Psoas muscle (tissue), 7 donors: ENCODE measurements at regions not wholly inside any gene's neighbourhood (a gene's known extent, or its start where the extent isn't known, plus 50 kb on each side); places are given as distances from the start of the nearest gene placed in this dataset.

Source experiments
- ATAC-seq, 4 donors: fragments of 200-7000 bp; cut with Tn5 transposase; one replicate each; pipeline ENCODE4 v1.9.1; 2020; ENCODE audit warnings: moderate library complexity in 3 of 4, mild to moderate bottlenecking in 2 of 4
- DNase-seq, 2 donors: peaks; one replicate each; pipeline ENCODE4 v3.0.0-alpha.2; 2020
- H3K27ac ChIP-seq: fragments of 200-600 bp; one replicate; pipeline ENCODE4 v1.8.0; 2022
- H3K27me3 ChIP-seq, 3 donors: fragments of 200-600 bp in 1 of 3; one replicate each; pipeline versions ENCODE4 v1.6.1 to v1.8.0; 2013 to 2022; ENCODE audit warnings: low read length in 2 of 3, mild to moderate bottlenecking in 2 of 3, moderate library complexity in 1 of 3; ENCODE audit not compliant: insufficient read depth in 3 of 3
- H3K36me3 ChIP-seq, 2 donors: fragments of 200-600 bp in 1 of 2; one replicate each; pipeline versions ENCODE4 v1.6.1 to v1.8.0; 2013 to 2022; ENCODE audit warnings: low read depth in 1 of 2, mild to moderate bottlenecking in 1 of 2, moderate library complexity in 1 of 2; ENCODE audit not compliant: insufficient read depth in 1 of 2
- H3K4me1 ChIP-seq: fragments of 200-600 bp; one replicate; pipeline ENCODE4 v1.8.0; 2022
- H3K4me3 ChIP-seq: fragments of 200-600 bp; one replicate; pipeline ENCODE4 v1.8.0; 2022; ENCODE audit warnings: mild to moderate bottlenecking
- H3K9me3 ChIP-seq: fragments of 200-600 bp; one replicate; pipeline ENCODE4 v1.8.0; 2022
- WGBS, 3 donors: extraction: QIAGEN DNeasy Blood & Tissue Kit; methylation state at CpG; one replicate each; pipeline versions ENCODE4 v1.1.6 to v1.1.7; 2013; 5-methylcytosine and 5-hydroxymethylcytosine counted together
- intact Hi-C, 2 donors: fragments of 100-400 bp; cut with DNase I; formaldehyde crosslinking; loops; one replicate each; pipeline versions ENCODE4 v1.11.0 to v1.14.2; 2022
- TF ChIP-seq, protein P1 (sequence below): fragments of 200-600 bp; IDR thresholded peaks from one replicate; pipeline ENCODE4 v1.8.0; 2022; ENCODE audit warnings: antibody characterized with exemption
- donor health status: healthy with polysubstance abuse.
- donor health status: DM: no; HTN: no; CAD: no; lungs with moderate emphysema.
- donor health status: Bipolar disorder and iron deficiency.
- donor health status: healthy.
- donor health status: DM: yes; HTN: yes; CAD: no.
- donor health status: DM: no; HTN: no; CAD: no.
- donor health status: DM: yes; HTN: yes; CAD: no.

DNA sequence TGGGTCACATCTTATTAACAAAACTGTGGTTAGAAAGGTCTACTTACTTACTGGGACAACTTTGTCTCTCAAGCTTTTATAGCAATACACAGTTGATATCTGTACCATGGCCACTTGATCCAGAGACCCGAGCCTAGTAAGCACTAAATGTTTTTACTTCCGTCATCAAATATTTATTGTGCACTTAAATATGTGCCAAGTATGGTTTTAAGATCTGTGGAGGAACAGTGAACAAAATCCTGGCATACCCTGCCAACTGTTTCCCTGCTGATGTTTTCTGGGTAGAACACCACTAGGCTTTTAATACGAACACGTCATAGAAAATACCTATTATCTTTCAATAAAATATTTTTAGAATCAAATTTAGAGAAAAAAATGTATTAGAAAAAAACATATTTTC, 574.8 kb downstream of the HACE1 start:
- no peak for ATAC-seq
- no peaks in the 10 kb centered on the region for H3K4me1 ChIP-seq
- H3K27me3 ChIP-seq: no peaks in the 10 kb centered on the region
- no peak overlapping the region for H3K4me3 ChIP-seq
- WGBS, 3 donors: 43 to 59% (median 49%) methylated on average over 4 of the region's 4 CpGs
- DNase-seq: no peak
- no peaks in the 10 kb centered on the region for H3K9me3 ChIP-seq
- no peak overlapping the region for H3K27ac ChIP-seq
- intact Hi-C loops: no loop called here
- TF ChIP-seq, protein P1, sequence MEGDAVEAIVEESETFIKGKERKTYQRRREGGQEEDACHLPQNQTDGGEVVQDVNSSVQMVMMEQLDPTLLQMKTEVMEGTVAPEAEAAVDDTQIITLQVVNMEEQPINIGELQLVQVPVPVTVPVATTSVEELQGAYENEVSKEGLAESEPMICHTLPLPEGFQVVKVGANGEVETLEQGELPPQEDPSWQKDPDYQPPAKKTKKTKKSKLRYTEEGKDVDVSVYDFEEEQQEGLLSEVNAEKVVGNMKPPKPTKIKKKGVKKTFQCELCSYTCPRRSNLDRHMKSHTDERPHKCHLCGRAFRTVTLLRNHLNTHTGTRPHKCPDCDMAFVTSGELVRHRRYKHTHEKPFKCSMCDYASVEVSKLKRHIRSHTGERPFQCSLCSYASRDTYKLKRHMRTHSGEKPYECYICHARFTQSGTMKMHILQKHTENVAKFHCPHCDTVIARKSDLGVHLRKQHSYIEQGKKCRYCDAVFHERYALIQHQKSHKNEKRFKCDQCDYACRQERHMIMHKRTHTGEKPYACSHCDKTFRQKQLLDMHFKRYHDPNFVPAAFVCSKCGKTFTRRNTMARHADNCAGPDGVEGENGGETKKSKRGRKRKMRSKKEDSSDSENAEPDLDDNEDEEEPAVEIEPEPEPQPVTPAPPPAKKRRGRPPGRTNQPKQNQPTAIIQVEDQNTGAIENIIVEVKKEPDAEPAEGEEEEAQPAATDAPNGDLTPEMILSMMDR: no peak
- H3K36me3 ChIP-seq: no peaks in the 10 kb centered on the region

- intact Hi-C loops: no loop called here
- no peak for DNase-seq
- 93 to 98% (median 98%) methylated on average over 2 of the region's 2 CpGs for WGBS, 3 donors
- H3K27me3 ChIP-seq: no peaks in the 10 kb centered on the region
- no peaks in the 10 kb centered on the region for H3K36me3 ChIP-seq
- ATAC-seq: no peak
- H3K4me1 ChIP-seq: no peaks in the 10 kb centered on the region
- H3K4me3 ChIP-seq: no peak overlapping the region
- H3K27ac ChIP-seq: no peak overlapping the region
- H3K9me3 ChIP-seq: no peaks in the 10 kb centered on the region
- TF ChIP-seq, protein P1: no peak
These were observed 577.1 kb downstream of the HACE1 start for GRCh38 chr6:104282581-104282980.

DNA sequence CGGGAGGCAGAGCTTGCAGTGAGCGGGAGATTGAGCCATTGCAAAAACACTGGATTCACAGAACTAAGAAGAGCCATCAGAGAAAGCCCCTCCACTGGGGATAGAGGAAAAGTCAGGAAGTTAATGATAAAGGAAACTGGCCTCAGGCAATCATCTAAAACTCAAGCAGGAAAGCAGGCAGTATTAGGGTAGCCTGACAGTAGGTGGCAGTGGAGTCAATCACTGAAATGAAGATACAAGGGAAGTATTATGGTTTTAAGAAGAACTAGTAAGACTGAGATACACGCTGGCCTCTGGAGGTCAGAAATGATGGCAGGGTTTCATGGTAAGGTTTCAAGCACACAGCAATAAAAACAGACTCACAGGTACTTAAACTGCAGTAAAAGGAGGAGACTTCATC, 578.3 kb downstream of the HACE1 start:
- H3K27ac ChIP-seq: no peak overlapping the region
- TF ChIP-seq, protein P1: no peak
- 79 to 81% (median 80%) methylated on average over 3 of the region's 3 CpGs for WGBS, 3 donors
- peaks cover 5% of the 10 kb centered on the region for H3K9me3 ChIP-seq
- H3K4me3 ChIP-seq: no peak overlapping the region
- no peaks in the 10 kb centered on the region for H3K27me3 ChIP-seq
- no peak for DNase-seq
- H3K4me1 ChIP-seq: no peaks in the 10 kb centered on the region
- intact Hi-C loops: no loop called here
- no peaks in the 10 kb centered on the region for H3K36me3 ChIP-seq
- no peak for ATAC-seq

- no peak for ATAC-seq
- 79 to 84% (median 83%) methylated on average over 1 of the region's 1 CpG for WGBS, 3 donors
- H3K27me3 ChIP-seq: no peaks in the 10 kb centered on the region
- H3K36me3 ChIP-seq: no peaks in the 10 kb centered on the region
- H3K4me3 ChIP-seq: no peak overlapping the region
- H3K27ac ChIP-seq: no peak overlapping the region
- no peaks in the 10 kb centered on the region for H3K9me3 ChIP-seq
- DNase-seq: no peak
- no peaks in the 10 kb centered on the region for H3K4me1 ChIP-seq
- TF ChIP-seq, protein P1: no peak
- intact Hi-C loops: no loop called here
These were observed 591.3 kb downstream of the HACE1 start for GRCh38 chr6:104268389-104268788.

GRCh38 chr6:104266922-104267321, 592.8 kb downstream of the HACE1 start:
- Histone ChIP-seq H3K27me3 (no peaks in the 10 kb centered on the region), H3K4me3 (no peak overlapping the region), H3K4me1 (no peaks in the 10 kb centered on the region), H3K36me3 (no peaks in the 10 kb centered on the region), H3K9me3 (no peaks in the 10 kb centered on the region), H3K27ac (no peak overlapping the region)
- TF ChIP-seq, protein P1: no peak
- 75 to 79% (median 79%) methylated on average over 2 of the region's 2 CpGs for WGBS, 3 donors
- intact Hi-C loops: no loop called here
- ATAC-seq (no peak), DNase-seq (no peak)
